NOMO-1 treated with DMSO at 0.1 percent for 48 hours (cell line): ENCODE measurements at regions not wholly inside any gene's neighbourhood (a gene's known extent, or its start where the extent isn't known, plus 50 kb on each side); places are given as distances from the start of the nearest gene placed in this dataset.
"Not testable (repeated sequence)": the region's sequence is repeated elsewhere in the genome, so short reads cannot be mapped to it uniquely, and the experiment has no call there.

Experiments used
- DNase-seq: peaks from one replicate; lab custom pipeline; 2025; ENCODE audit not compliant: unreplicated experiment; lab: John Stamatoyannopoulos, UW

DNA sequence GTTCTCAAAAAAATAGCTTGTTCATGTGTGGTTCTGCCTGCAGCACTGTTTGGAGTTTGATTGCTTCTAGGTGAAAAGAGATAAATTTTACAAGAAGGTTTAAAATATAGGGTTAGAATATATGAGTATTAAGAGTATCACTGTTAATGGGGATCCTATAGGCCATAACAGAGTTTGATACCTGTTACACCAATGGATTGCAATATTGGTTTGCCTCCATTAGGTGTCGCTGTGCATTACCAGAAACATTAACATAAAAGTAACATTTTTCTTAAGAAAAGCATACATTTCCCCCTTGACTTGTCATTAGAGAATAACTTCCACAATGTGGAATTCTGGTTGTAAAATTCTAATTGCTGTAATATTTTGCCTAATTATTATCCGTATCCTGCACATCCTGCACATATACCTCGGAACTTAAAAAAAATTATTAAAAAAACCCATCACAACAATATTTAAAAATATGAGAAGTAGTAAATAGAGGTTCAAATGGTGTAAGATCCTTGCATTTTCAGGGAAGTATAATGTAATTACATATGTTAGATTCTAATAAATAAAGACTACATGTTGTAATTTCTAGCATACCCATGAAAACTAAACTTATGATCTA, 63.0 kb downstream of the CYP4A11 start:
- peak; percentile 16 for DNase-seq

DNA sequence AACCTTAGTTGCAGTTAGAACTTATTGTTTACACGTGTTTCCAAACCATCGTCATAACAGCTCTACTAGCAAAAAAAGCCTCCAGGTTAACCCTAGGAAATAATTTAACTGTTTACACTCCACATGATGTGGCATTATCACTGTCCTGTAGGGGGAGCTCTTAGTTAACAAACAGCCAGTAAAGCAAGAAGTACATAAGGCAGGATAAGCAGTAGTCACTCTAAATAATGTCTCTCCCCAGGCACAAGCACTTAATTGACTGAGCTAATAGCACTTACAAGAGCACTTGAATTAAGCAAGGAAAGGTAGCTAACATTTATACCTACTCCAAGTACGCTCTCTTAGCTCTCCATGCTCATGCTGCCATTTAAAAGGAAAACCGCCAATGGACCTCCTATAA, 65.2 kb downstream of the CYP4A11 start:
- DNase-seq, result not testable (repeated sequence)
